ENCODE measurements at regions not wholly inside any gene's neighbourhood (a gene's known extent, or its start where the extent isn't known, plus 50 kb on each side); places are given as distances from the start of the nearest gene placed in this dataset.

DNA sequence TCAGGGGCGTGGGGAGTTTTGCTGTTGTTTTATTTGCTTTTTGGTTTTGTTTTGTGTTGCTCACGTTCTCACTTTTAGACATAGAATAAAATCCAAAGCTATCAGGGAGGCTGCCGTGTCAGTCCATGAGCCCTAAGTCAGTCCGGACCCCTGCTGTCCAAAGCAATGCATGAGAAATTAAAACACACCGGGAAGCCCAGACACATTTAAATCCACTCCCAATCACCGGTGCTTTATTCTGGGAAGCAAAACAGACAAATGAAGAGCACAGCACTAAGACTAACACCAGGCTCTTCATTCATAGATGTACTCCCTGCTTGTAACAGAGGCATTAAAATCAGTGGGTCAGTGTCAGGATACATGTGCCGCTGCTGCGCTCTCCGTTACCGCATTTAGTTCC lies 180.9 kb downstream of the IRX2 start:
- DNase-seq = no peak

DNA sequence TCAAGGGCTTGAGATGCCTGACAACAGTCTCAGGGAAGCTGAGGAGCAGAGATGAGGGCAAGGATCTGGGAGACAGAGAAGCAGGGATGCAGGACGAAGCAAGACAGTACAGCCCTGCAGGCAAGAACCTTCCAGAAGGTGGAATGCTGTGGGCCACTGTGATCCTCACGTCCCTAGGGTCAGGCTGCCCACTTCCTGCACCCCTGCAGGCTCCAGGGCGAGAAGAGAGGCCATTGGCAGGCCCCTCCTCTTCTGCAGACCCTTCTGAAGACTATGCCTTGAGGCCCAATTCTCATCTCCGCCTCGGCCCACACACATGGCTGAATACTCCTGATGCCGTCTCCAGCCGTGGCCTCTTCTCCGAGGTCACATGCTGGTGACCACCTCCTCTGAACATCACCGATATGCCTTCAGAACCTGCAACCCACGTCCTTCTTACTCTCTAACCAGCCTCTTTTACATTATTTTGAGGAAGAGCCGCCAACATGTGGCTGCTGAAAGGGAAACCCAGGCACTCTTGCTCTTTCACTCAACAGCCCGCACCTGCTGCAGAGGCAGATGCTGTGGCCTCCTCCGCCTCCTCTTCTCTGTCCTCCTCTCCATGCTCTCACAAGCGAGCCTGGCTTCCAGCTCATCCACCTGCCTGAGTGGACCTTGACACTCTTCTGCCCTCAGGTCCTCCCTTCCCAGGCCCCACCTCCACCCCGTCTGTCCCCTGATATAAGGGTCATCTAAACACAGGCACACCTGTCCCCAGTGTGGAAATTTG lies 181.5 kb downstream of the IRX2 start:
- no peak for DNase-seq

DNA sequence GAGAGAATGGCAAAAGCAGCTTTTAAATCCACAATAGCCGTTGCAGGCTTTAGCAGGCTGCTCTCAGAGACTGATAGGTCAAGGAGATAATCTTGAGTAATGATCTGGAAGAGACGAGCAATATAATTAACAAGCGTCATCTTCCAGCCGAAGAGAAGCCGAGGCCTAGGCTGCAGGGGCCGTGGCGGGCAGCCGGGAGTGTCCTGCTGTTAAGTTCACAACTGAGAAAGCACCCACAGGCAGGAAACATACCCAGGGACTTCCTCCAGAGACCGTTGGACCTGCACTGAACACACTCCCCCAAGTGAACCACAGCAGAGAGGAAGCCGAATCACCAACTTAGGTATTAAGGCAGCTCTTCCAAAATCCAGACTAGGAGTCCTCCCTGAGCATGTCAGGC lies 182.3 kb downstream of the IRX2 start:
- no peak for DNase-seq

DNA sequence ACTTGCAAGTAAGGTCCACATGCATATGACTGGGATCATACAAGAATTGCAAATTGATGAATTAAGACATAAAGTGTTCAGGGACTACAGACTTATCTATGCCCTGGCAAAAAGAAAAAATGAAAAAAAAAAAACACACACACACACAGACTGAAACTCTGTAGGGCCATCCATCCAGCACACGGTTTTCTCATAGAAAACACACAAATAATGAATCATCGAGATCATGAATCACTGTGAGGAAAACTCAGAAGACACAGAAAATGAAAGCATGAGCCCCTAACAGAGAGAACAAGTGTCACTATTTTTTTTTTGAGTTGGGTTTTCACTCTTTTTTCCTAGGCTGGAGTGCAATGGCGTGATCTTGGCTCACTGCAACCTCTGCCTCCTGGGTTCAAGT lies 185.2 kb downstream of the IRX2 start:
- no peak for DNase-seq

DNA sequence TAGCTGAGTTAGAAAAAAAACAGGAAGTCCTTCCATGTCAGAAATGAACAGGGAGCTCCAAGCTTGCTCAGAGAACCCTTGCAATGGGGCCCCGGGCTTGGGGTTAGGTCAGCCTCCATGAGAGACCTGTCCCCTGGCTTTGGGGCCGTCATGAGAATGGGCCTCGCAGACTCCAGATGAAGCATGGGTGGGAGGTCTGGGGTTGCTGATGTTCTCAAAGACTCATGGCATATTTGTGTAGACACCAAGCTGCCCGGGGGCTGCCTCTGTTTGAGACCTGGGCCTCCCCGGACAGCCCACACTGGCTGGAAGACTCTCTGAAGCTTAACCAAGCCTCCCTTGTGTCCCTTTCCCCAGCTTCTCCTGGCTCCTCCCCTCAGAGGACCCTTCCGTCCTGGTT lies 186.3 kb downstream of the IRX2 start:
- DNase-seq = no peak

DNA sequence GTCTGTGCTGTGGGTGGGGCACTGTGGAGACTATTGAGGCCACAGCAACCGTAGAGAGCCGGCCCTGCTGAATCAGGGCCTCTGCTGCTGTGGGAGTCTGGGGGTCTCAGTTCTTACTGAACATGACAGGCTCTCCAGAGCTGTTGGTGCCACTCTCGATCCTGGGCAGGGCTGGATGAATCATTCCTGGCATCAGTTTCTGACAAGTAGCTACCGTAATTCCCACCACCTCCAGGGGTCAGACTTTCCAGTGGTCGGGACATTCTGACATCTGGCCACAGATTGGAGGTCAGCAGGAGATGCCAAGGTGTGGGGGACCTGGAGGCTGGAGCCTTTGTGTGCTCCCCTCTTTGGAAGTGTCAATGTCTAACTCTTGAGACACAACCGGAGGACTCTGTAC lies 188.4 kb downstream of the IRX2 start:
- no peak for DNase-seq

DNA sequence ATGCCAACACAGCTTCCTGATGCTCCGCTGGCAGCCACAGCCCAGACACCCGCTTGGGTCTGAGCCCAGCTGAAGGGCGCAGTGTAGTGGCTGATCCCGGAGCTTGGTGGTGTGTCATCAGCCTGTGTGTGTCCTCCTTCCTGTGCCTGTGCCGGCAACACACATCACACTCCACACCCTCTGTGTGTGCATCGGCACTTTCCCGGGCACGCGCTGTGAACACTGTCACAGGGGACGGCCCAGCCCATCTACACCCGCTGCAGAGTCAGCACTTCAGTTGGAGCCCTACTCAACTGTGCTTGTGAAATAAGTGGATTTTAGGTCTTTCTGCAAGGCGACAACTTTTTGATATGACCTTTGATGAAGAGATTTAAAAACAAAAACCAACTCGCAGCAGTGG lies 189.4 kb downstream of the IRX2 start:
- no peak for DNase-seq

DNA sequence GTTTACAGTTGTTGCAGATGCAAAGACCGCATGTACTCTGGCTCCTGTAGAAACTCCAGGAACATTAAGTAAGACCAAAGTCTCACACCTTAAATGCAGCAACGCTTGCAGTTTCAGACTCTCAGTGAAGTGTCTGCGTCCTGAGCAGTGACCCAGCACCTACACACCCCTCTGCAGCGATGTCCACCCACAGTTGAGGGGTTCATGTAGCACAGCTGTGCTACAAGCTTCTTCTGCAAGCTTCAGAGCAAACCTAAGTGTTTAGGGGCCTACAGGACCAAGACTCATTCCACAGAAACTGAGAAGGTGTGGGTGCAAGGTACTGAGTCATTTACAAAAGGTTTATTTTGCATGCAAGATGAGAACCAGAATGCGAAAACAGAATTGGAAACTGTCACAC lies 191.0 kb downstream of the IRX2 start:
- DNase-seq = no peak

DNA sequence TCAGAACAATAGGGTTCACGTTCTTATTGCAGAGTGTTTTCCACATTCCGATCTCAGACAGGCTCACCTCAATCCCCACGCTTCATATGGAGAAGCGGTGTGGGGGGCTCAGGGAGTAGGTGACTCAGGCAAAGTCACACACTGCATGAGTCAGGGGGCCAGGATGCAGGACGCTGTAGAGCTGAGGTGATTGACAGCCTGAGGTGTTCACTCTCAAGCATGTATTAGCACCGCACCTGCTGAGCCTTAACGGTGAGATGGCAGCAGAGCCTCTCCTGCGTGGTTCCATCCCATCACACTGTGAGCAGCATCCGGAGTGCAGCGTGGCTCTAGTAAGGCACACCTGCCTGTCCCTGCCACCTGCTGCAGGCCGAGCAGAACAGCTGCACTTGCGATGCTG lies 194.0 kb downstream of the IRX2 start:
- no peak for DNase-seq

DNA sequence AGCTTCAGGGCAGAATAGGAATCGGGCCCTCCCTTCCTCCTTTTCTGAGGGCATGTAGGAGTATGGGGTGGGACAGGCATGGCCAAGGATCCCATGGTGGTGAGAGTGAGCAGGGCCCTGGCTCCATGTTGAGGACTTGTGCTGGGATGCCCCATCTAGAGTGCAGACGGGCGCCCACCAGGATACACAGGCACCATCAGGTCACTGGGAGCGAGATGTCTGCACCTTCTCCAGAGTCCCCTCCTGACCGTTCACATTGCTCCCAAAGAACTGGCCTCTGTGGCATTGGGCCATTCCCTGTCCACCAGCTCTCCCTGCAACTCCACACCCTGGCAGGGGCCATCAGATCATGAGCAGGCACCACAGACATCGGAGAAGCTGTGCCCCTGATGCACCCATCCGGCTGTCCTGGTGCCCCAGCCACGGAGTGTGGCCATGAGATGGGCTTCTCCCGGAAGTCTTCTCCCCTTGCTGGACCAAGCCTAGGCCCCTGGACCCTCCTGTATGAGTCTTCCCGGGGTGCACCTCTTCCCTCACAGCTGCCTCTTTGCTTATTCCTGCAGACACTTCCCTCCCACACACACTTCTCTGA lies 195.0 kb downstream of the IRX2 start:
- no peak for DNase-seq

DNA sequence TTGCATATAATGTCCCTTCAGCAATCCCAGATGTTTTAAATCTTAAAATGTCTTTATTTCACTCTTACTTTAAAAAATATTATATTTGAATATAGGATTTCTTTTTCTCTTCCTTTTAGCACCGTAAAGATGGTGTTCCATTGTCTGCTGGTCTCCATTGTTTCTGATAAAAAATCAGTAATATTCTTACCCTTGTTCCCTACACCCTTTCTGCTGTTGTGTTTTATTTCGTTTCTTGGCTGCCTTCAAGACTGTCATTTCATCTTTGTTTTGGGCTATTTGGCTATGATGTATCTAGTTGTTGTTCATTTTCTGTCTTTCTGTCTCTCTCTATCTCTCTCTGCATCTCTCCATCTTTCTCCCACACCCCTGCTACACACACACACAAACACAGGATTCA lies 197.9 kb downstream of the IRX2 start:
- no peak for DNase-seq

DNA sequence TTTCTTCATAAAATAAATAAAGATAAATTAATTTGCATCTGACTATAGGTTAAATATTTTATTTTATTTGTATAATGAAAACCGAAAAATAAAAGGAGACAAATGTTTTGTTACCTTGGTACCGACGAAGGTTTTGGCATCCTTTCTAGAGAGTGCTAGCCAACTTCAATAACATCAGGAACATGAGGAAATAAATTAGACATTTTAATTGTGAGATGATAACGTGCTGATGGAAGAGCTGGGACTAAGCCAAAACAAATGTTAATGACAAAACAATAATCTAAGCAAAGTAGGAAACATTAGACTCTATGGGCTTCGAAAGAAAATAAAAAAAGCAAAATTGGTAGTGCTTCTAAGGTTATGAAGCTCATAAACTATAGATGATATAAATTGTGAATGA lies 201.0 kb downstream of the IRX2 start:
- no peak for DNase-seq

DNA sequence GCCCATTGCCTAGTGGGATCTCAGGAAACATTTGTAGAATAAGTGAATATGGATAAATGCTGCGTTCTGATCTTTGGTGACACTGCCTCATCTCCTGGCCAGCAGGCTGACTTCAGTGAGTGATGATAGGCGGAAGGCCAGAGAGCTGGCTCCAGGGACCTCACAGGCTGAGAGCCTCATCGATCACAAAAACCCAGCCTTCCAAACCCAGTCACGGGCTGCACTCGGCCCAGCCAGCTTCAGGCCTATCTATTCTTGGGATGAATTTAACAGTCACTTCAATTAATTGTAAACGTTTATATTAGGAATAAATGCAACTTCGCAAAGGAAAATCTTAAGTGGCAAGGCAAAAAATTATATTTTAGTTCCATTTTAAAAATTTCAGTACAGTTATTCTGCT lies 201.6 kb downstream of the IRX2 start:
- DNase-seq = no peak

DNA sequence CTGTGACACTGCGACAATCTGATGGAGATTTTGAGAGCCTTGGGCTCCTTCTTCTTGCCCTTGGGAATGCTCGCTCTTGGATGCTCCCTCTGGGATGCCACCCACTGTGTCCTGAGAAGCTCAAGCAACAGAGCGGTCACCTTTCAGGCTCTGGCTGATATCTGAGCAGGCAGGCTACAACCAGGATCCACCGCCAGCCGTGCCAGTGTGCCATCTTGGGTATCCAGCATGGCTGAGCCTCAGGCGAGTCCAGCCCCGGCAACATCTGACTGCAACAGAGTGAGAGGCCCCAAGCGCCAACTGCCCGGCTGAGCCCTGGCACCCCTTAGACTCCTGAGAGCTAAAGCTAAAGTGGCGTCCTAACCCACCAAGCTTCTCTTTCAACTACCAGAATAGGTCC lies 202.1 kb downstream of the IRX2 start:
- DNase-seq = no peak

DNA sequence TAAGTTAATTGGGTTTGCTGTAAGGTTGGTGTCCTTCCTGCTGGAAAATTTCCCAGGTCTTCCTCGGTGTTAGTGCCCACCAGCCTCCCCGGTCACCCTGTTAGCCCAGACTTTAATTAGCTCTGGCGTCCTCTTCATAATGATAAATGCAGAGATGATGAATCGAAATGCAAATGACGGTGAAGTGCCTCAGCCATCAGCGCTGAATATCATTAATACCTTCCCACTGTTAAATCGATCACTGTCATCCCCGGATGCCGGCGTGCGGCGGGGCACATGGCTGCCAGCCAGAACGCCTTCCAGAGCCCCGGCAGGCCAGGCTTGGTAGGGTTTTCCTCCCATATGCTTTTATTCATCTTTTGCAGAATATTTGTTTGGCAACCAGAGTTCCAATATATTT lies 204.5 kb downstream of the IRX2 start:
- no peak for DNase-seq

DNA sequence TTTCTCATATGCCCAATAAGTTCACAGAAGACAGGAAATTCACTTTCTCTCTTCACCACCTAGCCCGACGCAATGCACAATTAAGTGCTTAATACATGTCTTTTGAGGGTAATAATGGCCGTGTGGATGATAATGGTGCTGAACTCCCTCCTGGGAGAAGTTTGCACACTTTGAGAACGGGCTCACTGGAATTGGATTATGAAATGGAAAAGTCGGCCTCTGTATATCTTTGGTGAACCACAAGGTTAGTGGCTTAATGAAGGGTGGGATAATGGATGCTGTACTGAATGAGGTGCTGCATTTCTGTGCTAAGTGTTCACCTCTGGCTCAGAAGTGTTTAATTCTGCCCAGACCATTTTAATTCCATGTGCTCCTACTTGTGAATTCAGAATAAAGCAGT lies 207.5 kb downstream of the IRX2 start:
- no peak for DNase-seq

DNA sequence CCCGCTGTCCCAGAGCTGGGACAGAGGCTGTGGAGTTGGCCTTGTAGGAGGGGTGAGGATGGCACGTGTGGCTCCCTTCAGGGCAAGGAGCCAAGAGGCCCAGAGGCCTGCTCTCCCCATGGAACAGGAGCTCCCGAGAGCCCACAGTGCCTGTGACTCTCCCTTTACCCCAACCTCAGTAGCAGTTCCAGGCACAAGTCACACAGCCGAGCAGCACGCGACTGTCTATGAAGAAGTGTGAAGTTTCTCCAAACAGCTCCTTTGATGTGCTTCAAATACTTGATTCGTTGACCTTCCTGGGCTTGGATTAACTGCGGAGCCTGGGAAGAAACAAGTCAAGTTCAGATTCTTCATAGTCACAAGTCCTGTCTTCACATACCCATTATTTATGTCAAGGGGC lies 208.7 kb downstream of the IRX2 start:
- DNase-seq = no peak

DNA sequence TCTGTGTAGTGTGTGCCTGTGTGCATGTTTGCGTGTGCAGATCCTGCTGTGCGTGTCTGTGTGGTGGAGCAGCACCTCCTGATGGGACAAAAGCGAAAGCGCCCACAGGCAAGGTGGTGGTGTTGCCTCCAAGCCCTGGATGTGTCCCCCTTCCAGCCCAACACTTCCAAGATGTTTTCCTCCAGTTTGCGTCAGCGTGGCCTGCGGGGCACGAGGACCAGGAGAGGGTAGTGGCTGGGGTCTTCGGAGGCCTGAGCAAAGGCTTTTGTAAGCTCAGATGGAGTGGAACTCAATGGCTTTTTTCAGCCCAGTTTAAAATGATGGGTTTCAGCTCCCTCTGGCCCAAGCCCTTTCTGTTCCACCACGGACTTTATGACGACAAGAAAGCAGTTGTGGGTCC lies 209.5 kb downstream of the IRX2 start:
- no peak for DNase-seq

DNA sequence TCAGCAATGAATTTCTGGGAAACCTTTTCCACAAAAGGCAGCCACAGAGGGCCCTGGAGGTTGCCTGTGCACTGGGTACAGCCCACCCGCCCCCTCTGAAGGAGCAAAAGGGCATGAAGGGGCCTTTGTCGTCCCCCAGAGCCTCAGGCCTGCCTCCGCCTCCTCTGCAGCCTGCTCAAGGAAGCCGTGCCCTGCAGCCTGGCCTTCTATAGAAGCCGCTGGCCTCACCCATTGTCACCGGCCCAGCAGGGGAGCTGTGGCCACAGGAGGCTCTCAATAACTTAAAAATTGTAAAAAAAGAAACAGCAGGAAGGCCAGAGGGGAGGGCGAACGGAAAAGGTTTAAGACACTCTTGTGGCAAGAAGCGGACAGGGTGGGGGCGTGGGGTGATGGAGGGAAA lies 213.3 kb downstream of the IRX2 start:
- no peak for DNase-seq

DNA sequence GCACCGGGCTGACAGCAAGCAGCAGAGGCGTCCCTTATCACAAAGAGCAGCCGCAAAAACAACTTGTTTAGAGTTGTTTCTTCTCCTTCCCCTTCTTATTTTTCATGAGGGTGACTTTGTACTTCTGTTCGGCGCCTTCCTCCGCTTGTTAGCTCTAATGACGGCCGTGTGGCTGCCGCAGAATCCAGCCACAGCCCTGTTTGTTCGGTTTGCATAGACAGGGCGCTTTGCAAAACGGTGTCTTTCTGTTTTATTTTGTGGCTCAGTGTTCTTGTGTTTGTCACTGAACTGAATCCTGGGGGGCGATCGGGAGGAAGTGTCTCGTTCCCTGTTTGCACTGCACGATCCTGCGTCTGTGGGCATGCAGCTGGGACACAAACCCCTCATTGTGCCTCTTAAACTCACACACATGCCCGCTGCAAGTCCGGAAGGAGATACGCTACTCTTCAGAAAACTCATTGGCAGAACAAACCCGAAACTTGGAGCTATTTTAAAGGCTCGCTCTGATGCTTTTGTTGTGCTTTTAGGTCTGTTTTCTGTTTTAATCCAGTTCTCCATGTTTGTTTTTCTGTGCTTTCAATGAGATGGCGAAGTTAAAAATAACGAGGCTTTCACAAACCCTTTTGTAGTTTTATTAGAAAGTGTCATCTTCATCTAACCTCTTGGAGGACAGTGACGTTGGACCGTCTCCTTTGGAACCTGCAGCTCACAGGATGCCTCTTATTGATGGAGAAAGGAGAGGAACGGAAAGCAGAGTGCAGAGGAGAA lies 213.9 kb downstream of the IRX2 start:
- DNase-seq = no peak

DNA sequence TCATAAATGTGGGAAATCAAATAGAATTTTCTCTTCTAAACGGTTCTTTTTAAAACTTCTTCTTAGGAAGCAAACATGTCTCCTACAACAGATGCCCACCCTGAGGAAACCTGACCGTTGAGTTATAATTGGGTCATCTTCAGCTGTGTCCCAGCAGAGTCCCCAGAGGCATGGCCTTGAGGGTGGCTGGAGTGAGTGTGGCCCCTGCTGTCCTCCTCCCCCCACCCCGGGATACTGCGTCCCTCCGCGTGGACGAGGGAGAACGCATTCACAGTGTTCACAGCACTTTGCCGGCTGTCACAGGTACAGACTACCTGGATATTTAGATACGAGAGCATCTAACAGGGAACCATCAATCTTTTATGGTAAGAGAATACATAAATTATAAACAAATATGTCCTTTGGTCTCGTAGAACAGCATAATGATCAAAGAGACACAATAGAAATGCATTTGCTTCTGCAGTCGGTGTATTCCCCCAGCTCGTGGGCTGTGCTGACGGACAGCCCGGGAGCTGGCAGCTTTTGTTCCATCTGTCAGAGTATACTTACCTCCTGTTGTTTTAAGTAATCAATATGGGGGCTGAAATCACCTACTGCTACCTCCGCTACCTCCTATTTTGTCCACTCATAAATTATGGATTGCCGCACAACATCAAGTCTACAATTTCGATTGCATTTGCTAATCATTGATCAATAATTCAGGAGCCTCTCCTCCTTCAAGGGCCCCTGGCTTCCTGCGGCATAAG lies 214.7 kb downstream of the IRX2 start:
- DNase-seq = no peak

DNA sequence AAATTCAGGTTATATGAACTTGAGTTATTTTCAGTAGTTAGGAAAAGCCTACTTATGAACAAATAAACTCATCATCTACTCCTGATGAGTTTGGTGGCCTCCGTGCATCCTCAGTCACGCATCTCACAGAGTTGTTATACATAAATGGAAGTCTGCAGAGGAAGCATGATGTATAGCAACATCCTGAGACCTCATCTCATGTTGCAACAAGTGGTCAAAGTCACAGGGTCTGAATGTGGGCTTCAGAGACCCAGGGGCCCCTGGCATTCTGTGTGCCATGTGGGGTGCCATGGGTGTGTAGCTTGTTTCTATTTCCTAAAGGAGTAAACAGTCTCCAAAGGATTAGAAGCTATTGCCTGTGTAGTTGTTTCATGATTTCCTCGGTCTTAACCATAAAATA lies 216.5 kb downstream of the IRX2 start:
- DNase-seq = no peak

Data from anterior cingulate cortex (tissue), 58 donors.